ENCODE measurements at regions not wholly inside any gene's neighbourhood (a gene's known extent, or its start where the extent isn't known, plus 50 kb on each side); places are given as distances from the start of the nearest gene placed in this dataset.
"Not testable (repeated sequence)": the region's sequence is repeated elsewhere in the genome, so short reads cannot be mapped to it uniquely, and the experiment has no call there.

DNA sequence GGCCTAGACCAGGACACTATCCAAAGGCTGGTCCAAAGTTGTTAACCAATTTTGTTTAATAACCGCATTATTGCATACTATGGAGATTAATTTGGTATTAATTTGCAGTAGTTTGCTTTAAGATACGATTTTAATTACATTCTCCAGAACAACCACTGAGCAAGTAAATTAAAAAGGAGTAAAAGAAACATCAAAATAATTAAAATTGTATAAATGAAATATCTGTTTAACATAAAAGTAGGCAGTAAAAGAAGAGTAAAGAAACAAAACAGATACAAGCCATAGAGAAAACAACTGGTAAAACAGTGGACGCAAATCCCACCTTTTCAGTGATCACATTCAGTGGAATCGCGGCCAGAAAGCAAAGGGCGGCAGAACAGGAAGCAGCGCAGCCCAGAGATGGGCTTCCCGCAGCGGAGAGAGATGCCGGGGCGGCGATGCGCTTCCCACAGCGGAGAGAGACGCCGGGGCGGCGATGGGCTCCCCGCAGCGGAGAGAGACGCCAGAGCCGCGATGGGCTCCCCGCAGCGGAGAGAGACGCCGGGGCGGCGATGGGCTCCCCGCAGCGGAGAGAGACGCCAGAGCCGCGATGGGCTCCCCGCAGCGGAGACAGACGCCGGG lies 176.8 kb downstream of the RTP5 start:
- peak overlapping the region; percentile 43 for H3K27ac Mint-ChIP-seq
- H3K36me3 Mint-ChIP-seq = peaks cover 3 to 13% of the 10 kb centered on the region in 2 donors
- peak overlapping the region; percentile 64 to 73 for H3K4me3 Mint-ChIP-seq
- peaks cover 0 to 5% of the 10 kb centered on the region in 2 donors for H3K4me1 Mint-ChIP-seq
- peaks cover 35 to 41% of the 10 kb centered on the region in 2 donors for H3K27me3 Mint-ChIP-seq
- ATAC-seq (replicated peaks) (no peak), DNase-seq (no peak)
- peaks cover 0 to 4% of the 10 kb centered on the region in 2 donors for H3K9me3 Mint-ChIP-seq

DNA sequence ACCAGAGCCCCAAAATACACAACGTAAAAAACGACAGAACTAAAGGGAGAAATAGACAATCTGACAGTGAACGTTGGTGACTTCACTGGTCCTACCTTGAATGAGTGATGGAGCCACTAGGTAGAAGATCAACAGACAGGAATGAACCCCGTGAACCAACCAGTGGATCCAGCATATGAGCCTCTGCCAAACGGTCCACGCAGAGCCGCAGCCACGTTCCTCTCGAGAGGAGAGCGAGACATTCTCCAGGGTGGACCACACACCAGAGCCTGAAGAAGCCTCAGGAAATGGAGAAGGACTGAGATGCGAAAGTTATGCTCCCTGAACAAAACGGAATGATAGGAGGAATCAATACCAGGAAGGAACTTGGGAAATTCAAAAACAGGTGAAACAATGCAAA lies 178.4 kb downstream of the RTP5 start:
- Mint-ChIP-seq H3K9me3 (peaks cover 0 to 4% of the 10 kb centered on the region in 2 donors), H3K27ac (no peak overlapping the region), H3K36me3 (peaks cover 3 to 8% of the 10 kb centered on the region in 2 donors), H3K27me3 (peaks cover 27 to 37% of the 10 kb centered on the region in 2 donors), H3K4me1 (peaks cover 0 to 5% of the 10 kb centered on the region in 2 donors), H3K4me3 (no peak overlapping the region)
- ATAC-seq (replicated peaks) (no peak), DNase-seq (no peak)

DNA sequence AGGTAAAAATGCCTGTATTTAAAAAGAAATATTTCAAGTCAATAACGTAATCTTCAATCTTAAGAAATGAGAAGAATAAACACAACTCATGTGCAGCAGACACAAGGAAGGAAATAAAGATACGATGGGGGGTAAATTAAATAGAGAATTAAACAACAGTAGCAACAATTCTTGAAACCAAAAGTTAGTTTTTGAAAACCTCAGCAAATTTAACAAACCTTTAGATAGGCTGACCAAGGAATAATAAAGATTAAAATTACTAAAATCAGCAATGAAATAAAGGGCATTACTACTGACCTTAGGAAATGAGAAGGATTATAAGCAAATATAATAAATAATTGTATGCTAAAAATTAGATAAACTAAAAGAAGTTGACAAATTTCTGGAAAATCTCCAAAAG lies 178.9 kb downstream of the RTP5 start:
- Mint-ChIP-seq H3K27me3 (peaks cover 24 to 34% of the 10 kb centered on the region in 2 donors), H3K4me1 (peaks cover 0 to 5% of the 10 kb centered on the region in 2 donors), H3K9me3 (peaks cover 0 to 4% of the 10 kb centered on the region in 2 donors), H3K27ac (no peak overlapping the region), H3K4me3 (no peak overlapping the region), H3K36me3 (peaks cover 3 to 6% of the 10 kb centered on the region in 2 donors)
- DNase-seq = no peak
- no peak for ATAC-seq (replicated peaks)

DNA sequence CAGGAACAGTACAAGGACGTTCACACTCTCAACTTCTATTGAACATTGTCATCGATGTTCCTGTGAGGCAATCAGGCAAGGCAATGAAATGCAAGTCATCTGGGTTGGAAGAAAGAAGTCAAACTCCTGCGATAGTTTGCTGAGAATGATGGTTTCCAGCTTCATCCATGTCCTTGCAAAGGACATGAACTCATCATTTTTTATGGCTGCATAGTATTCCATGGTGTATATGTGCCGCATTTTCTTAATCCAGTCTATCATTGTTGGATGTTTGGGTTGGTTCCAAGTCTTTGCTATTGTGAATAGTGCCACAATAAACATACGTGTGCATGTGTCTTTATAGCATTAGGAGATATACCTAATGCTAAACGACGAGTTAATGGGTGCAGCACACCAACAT lies 180.0 kb downstream of the RTP5 start:
- H3K27me3 Mint-ChIP-seq = peaks cover 23 to 31% of the 10 kb centered on the region in 2 donors
- H3K36me3 Mint-ChIP-seq; H3K4me3 Mint-ChIP-seq; H3K27ac Mint-ChIP-seq; DNase-seq; H3K9me3 Mint-ChIP-seq; H3K4me1 Mint-ChIP-seq; ATAC-seq (replicated peaks): not testable (repeated sequence)

DNA sequence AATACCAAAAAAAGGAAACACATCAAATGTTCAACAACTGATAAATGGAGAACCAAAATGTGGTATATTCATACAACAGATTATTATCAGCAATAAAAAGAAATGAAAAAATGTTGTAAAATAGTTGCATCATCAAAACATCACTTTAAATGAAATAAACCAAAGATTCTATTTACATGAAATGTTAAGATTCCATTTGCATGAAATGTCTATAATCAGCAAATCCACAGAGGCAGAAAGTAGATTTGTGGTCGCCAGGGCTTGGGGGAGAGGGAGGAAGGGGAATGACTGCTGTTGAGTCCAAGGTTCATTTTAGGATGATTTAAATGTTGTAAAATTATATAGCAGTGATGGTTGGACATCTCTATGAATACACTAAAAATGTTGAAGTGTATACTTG lies 181.9 kb downstream of the RTP5 start:
- ATAC-seq (replicated peaks) (no peak), DNase-seq (no peak)
- Mint-ChIP-seq H3K36me3 (no peaks in the 10 kb centered on the region), H3K27me3 (peaks cover 21 to 27% of the 10 kb centered on the region in 2 donors), H3K27ac (no peak overlapping the region), H3K9me3 (peaks cover 0 to 2% of the 10 kb centered on the region in 2 donors), H3K4me1 (no peaks in the 10 kb centered on the region), H3K4me3 (no peak overlapping the region)

DNA sequence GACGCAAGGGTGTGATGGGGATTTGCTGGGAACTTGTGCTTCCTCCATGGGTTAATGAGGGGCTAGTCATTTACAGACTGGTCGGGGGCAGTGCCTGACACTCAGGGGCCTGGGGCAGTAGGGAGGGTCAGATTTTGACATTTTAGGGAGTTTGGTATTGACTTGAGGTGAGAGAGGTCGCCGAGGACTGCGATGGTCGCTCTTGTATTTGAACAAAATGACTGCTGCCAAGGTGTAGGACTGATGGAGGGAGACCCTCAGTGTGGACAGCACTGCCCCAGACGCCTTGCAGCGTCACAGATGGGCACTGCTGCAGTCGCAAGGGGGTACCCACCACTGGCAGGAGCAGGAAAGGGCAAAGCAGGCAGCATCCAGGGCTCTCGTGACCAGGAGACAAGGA lies 182.9 kb downstream of the RTP5 start:
- H3K36me3 Mint-ChIP-seq = no peaks in the 10 kb centered on the region
- peaks cover 23 to 35% of the 10 kb centered on the region in 2 donors for H3K27me3 Mint-ChIP-seq
- no peak overlapping the region for H3K27ac Mint-ChIP-seq

GRCh38 chr2:242053921-242054320 lies 184.4 kb downstream of the RTP5 start:
- no peak for DNase-seq
- no peaks in the 10 kb centered on the region for H3K36me3 Mint-ChIP-seq
- peaks cover 23 to 39% of the 10 kb centered on the region in 2 donors for H3K27me3 Mint-ChIP-seq
- no peak overlapping the region for H3K4me3 Mint-ChIP-seq
- no peak overlapping the region for H3K27ac Mint-ChIP-seq
- no peaks in the 10 kb centered on the region for H3K4me1 Mint-ChIP-seq
- peaks cover 0 to 2% of the 10 kb centered on the region in 2 donors for H3K9me3 Mint-ChIP-seq
- no peak for ATAC-seq (replicated peaks)

More for the DNA sequence above, 182.9 kb downstream of the RTP5 start:
- Mint-ChIP-seq H3K4me1 (no peaks in the 10 kb centered on the region), H3K4me3 (no peak overlapping the region), H3K9me3 (peaks cover 0 to 2% of the 10 kb centered on the region in 2 donors)
- no peak for ATAC-seq (replicated peaks)
- DNase-seq = no peak

DNA sequence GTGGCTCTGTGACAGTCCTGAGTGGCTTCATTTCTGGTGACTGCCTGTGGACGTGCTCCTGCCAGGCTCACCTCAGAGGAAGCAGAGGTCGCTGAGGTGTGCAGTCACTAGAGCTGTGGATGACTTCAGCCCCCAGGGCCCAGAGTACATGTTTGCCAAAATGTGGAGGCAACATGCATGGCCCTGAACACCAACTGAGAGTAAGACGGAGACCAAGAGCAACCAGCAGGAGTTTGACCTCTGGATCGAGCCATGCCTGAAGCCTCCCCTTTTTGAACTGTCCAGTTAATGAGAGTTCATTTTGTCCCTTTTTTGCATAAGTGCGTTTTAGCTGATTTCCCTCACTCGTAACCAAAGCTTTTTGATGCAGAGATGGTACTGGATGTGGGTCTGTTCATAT lies 184.9 kb downstream of the RTP5 start:
- Mint-ChIP-seq H3K4me1 (no peaks in the 10 kb centered on the region), H3K9me3 (peaks cover 0 to 3% of the 10 kb centered on the region in 2 donors), H3K36me3 (no peaks in the 10 kb centered on the region), H3K27ac (no peak overlapping the region), H3K4me3 (no peak overlapping the region), H3K27me3 (peaks cover 23 to 44% of the 10 kb centered on the region in 2 donors)
- DNase-seq (no peak), ATAC-seq (replicated peaks) (no peak)

DNA sequence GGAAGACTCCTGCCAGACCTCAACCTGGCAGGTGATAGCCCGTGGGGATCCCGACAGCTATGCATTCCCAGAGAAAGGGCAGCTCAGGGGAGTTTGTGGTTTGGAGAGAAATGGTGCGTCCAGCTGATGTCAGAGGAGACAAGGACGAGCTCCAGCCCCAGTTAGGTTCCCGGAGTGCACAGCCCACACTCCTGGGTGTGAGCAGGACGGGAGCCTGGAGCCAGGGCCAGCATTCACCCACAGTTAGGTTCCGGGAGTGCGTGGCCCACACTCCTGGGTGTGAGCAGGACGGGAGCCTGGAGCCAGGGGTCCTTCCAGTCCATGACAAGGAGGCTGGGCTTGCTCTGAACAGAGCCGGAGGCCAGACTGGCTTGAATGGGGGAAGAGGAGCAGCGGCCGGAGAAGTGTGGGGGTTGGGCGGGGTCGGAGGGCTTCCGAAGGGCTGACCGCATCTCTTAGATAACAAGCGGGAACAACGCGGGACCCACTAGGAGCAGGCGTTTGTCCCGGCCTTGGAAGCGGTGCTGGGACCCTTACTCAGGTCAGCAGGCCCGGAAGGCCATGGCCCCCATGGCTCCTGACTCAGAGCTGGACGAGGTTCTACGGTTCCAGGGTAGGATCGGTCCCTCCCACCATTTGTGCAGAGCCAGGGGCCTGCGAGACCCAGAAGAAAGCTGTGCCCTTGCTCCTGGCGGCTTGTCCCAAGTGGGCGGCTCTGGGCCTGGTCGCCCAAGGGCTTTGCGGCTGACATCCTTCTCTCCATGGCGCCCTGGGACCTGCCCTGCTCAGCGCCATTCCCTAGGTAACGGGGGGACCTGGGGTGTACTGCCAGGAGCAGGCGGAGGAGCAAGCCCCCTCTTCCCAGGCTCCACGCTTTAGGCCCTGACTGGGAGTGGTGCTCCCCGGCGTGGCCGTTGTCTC lies 185.6 kb downstream of the RTP5 start:
- Mint-ChIP-seq H3K4me1 (no peaks in the 10 kb centered on the region), H3K4me3 (no peak overlapping the region), H3K27ac (no peak overlapping the region), H3K27me3 (peaks cover 23 to 48% of the 10 kb centered on the region in 2 donors), H3K36me3 (no peaks in the 10 kb centered on the region), H3K9me3 (peaks cover 0 to 6% of the 10 kb centered on the region in 2 donors)
- ATAC-seq (replicated peaks) = no peak
- DNase-seq = no peak

GRCh38 chr2:242056026-242056425 lies 186.5 kb downstream of the RTP5 start:
- H3K9me3 Mint-ChIP-seq = peaks cover 0 to 13% of the 10 kb centered on the region in 2 donors
- H3K4me1 Mint-ChIP-seq = no peaks in the 10 kb centered on the region

GRCh38 chr2:242056785-242057184 lies 187.3 kb downstream of the RTP5 start:
- Mint-ChIP-seq H3K9me3 (peaks cover 0 to 14% of the 10 kb centered on the region in 2 donors), H3K27ac (no peak overlapping the region), H3K27me3 (peaks cover 27 to 55% of the 10 kb centered on the region in 2 donors), H3K4me3 (no peak overlapping the region), H3K4me1 (no peaks in the 10 kb centered on the region), H3K36me3 (peaks cover 0 to 6% of the 10 kb centered on the region in 2 donors)
- ATAC-seq (replicated peaks) = no peak
- no peak for DNase-seq

More at GRCh38 chr2:242056026-242056425, 186.5 kb downstream of the RTP5 start:
- no peak overlapping the region for H3K4me3 Mint-ChIP-seq
- peaks cover 25 to 55% of the 10 kb centered on the region in 2 donors for H3K27me3 Mint-ChIP-seq
- no peak overlapping the region for H3K27ac Mint-ChIP-seq
- ATAC-seq (replicated peaks) (no peak), DNase-seq (no peak)
- H3K36me3 Mint-ChIP-seq = peaks cover 0 to 6% of the 10 kb centered on the region in 2 donors

- H3K4me3 Mint-ChIP-seq = no peak overlapping the region
- peaks cover 0 to 14% of the 10 kb centered on the region in 2 donors for H3K9me3 Mint-ChIP-seq
- peaks cover 27 to 52% of the 10 kb centered on the region in 2 donors for H3K27me3 Mint-ChIP-seq
- ATAC-seq (replicated peaks) (no peak), DNase-seq (no peak)
- no peak overlapping the region for H3K27ac Mint-ChIP-seq
- peaks cover 0 to 6% of the 10 kb centered on the region in 2 donors for H3K36me3 Mint-ChIP-seq
- no peaks in the 10 kb centered on the region for H3K4me1 Mint-ChIP-seq
These were observed 188.0 kb downstream of the RTP5 start for GRCh38 chr2:242057379-242058040.

- Mint-ChIP-seq H3K4me1 (no peaks in the 10 kb centered on the region), H3K27ac (no peak overlapping the region), H3K36me3 (peaks cover 0 to 6% of the 10 kb centered on the region in 2 donors), H3K27me3 (peaks cover 27 to 49% of the 10 kb centered on the region in 2 donors), H3K4me3 (no peak overlapping the region), H3K9me3 (peaks cover 0 to 14% of the 10 kb centered on the region in 2 donors)
- no peak for ATAC-seq (replicated peaks)
- no peak for DNase-seq
These were observed 188.7 kb downstream of the RTP5 start for GRCh38 chr2:242058116-242058680.

GRCh38 chr2:242059566-242059965 lies 190.0 kb downstream of the RTP5 start:
- Mint-ChIP-seq H3K4me3 (no peak overlapping the region), H3K27me3 (peaks cover 27 to 44% of the 10 kb centered on the region in 2 donors), H3K36me3 (peaks cover 0 to 6% of the 10 kb centered on the region in 2 donors), H3K27ac (no peak overlapping the region), H3K9me3 (peaks cover 0 to 12% of the 10 kb centered on the region in 2 donors), H3K4me1 (no peaks in the 10 kb centered on the region)
- DNase-seq (no peak), ATAC-seq (replicated peaks) (no peak)
